Astrocyte (in vitro differentiated cells and primary cell): ENCODE measurements at regions not wholly inside any gene's neighbourhood (a gene's known extent, or its start where the extent isn't known, plus 50 kb on each side); places are given as distances from the start of the nearest gene placed in this dataset.

Experiments used
- CTCF ChIP-seq: IDR thresholded peaks from 2 replicates; pipeline ENCODE4 v1.5.1; 2011; ENCODE audit warnings: low read depth, mild to moderate bottlenecking, inconsistent platforms, low read length, moderate library complexity; ENCODE audit not compliant: insufficient read depth
- EZH2 ChIP-seq: IDR thresholded peaks from 2 replicates; pipeline ENCODE4 v1.6.1; 2012; ENCODE audit warnings: mild to moderate bottlenecking, low read length, inconsistent platforms; ENCODE audit not compliant: insufficient read depth

- no peak for TF ChIP-seq CTCF
- TF ChIP-seq EZH2, result no peak
Measured at GRCh38 chr5:39523821-39524220, 99.0 kb upstream of the DAB2 start.
